AG04450 (cell line): ENCODE measurements at regions not wholly inside any gene's neighbourhood (a gene's known extent, or its start where the extent isn't known, plus 50 kb on each side); places are given as distances from the start of the nearest gene placed in this dataset.

ENCODE experiments used
- CTCF ChIA-PET: fragments of 300-600, 350-600 bp; formaldehyde crosslinking; extraction: SDS; loops from one replicate; lab custom pipeline; 2022; ENCODE audit warnings: antibody characterized with exemption, inconsistent platforms; lab: Charles Lee
- POLR2A ChIA-PET: fragments of 350-600 bp; formaldehyde crosslinking; extraction: SDS; loops from one replicate; lab custom pipeline; 2021; ENCODE audit warnings: antibody characterized with exemption, inconsistent platforms; lab: Yijun Ruan, JAX
- DNase-seq: peaks from one replicate; pipeline ENCODE4 v3.0.0-alpha.2; 2011; ENCODE audit warnings: low read depth, low spot score
- H3K27ac ChIP-seq: one replicate; pipeline ENCODE4 v1.5.1; 2012; ENCODE audit warnings: low read depth, low read length, control low read depth
- H3K27me3 ChIP-seq: one replicate; pipeline ENCODE4 v1.6.0; 2012; ENCODE audit warnings: low read length; ENCODE audit not compliant: control insufficient read depth, insufficient read depth
- H3K4me3 ChIP-seq: 2 replicates; pipeline ENCODE4 v1.5.1; 2011; ENCODE audit warnings: mild to moderate bottlenecking, low read depth, low read length, control low read depth
- H3K9me3 ChIP-seq: 2 replicates; pipeline ENCODE4 v1.5.1; 2012; ENCODE audit warnings: low read length; ENCODE audit not compliant: control insufficient read depth, insufficient read depth
- CTCF ChIP-seq: IDR thresholded peaks from 2 replicates; pipeline ENCODE4 v1.5.1; 2011; ENCODE audit warnings: low read depth, low read length, control low read depth, inconsistent platforms

- Histone ChIP-seq H3K27me3 (no peaks in the 10 kb centered on the region), H3K9me3 (no peaks in the 10 kb centered on the region), H3K4me3 (no peak overlapping the region), H3K27ac (no peak overlapping the region)
- DNase-seq = no peak
- no peak for TF ChIP-seq CTCF
- POLR2A ChIA-PET = no interaction called here
- CTCF ChIA-PET = no interaction called here
These were observed 459.3 kb downstream of the MATN1 start for GRCh38 chr1:30263888-30264671.

- no peak for DNase-seq
- ChIA-PET CTCF (no interaction called here), POLR2A (no interaction called here)
- Histone ChIP-seq H3K27ac (no peak overlapping the region), H3K4me3 (no peak overlapping the region), H3K27me3 (no peaks in the 10 kb centered on the region), H3K9me3 (no peaks in the 10 kb centered on the region)
- no peak for TF ChIP-seq CTCF
These were observed 460.0 kb downstream of the MATN1 start for GRCh38 chr1:30263405-30263804.

- no peak for DNase-seq
- ChIA-PET POLR2A (no interaction called here), CTCF (no interaction called here)
- Histone ChIP-seq H3K27ac (no peak overlapping the region), H3K9me3 (no peaks in the 10 kb centered on the region), H3K4me3 (no peak overlapping the region), H3K27me3 (no peaks in the 10 kb centered on the region)
- no peak for TF ChIP-seq CTCF
These were observed 461.2 kb downstream of the MATN1 start for GRCh38 chr1:30262158-30262557.

GRCh38 chr1:30260318-30260717 is 463.1 kb downstream of the MATN1 start:
- Histone ChIP-seq H3K27me3 (no peaks in the 10 kb centered on the region), H3K27ac (no peak overlapping the region), H3K4me3 (no peak overlapping the region), H3K9me3 (no peaks in the 10 kb centered on the region)
- CTCF ChIA-PET = no interaction called here
- TF ChIP-seq CTCF = no peak
- POLR2A ChIA-PET = no interaction called here
- no peak for DNase-seq

GRCh38 chr1:30259631-30260030 is 463.8 kb downstream of the MATN1 start:
- Histone ChIP-seq H3K27ac (no peak overlapping the region), H3K9me3 (no peaks in the 10 kb centered on the region), H3K27me3 (no peaks in the 10 kb centered on the region), H3K4me3 (no peak overlapping the region)
- POLR2A ChIA-PET = no interaction called here
- DNase-seq = no peak
- CTCF ChIA-PET = no interaction called here
- TF ChIP-seq CTCF = no peak
